HepG2 (cell line): ENCODE measurements at regions not wholly inside any gene's neighbourhood (a gene's known extent, or its start where the extent isn't known, plus 50 kb on each side); places are given as distances from the start of the nearest gene placed in this dataset.

Experiments
- E2F1 ChIP-seq: sonication (generic); formaldehyde crosslinking; IDR thresholded peaks from 2 replicates; pipeline ENCODE4 v1.5.0; 2020; ENCODE audit warnings: missing genetic modification reagents
- IRX3 ChIP-seq: sonication (generic); formaldehyde crosslinking; IDR thresholded peaks from 2 replicates; pipeline ENCODE4 v1.8.1; 2023; ENCODE audit warnings: mild to moderate bottlenecking, low read depth, missing genetic modification reagents, borderline replicate concordance
- POGZ ChIP-seq: sonication (generic); formaldehyde crosslinking; IDR thresholded peaks from 2 replicates; pipeline ENCODE4 v1.4.0; 2020; ENCODE audit warnings: mild to moderate bottlenecking, missing genetic modification reagents
- SNRNP70 ChIP-seq: fragments of 200-400 bp; formaldehyde crosslinking; IDR thresholded peaks from 2 replicates; pipeline ENCODE4 v1.6.1; 2017; ENCODE audit warnings: mild to moderate bottlenecking, low read depth, low read length, moderate library complexity
- SPEN ChIP-seq: sonication (generic); formaldehyde crosslinking; IDR thresholded peaks from 2 replicates; pipeline ENCODE4 v1.5.1; 2020; ENCODE audit warnings: low read depth, mild to moderate bottlenecking, missing genetic modification reagents
- ZBTB46 ChIP-seq: sonication (generic); formaldehyde crosslinking; IDR thresholded peaks from 2 replicates; pipeline ENCODE4 v1.4.0; 2020; ENCODE audit warnings: mild to moderate bottlenecking, missing genetic modification reagents, borderline replicate concordance
- ZNF331 ChIP-seq: sonication (generic); formaldehyde crosslinking; IDR thresholded peaks from 2 replicates; pipeline ENCODE4 v1.4.0; 2020; ENCODE audit warnings: missing genetic modification reagents
- ZNF350 ChIP-seq: sonication (generic); formaldehyde crosslinking; IDR thresholded peaks from 2 replicates; pipeline ENCODE4 v1.4.0; 2020; ENCODE audit warnings: mild to moderate bottlenecking, low read depth, missing genetic modification reagents, borderline replicate concordance
- ZNF576 ChIP-seq: sonication (generic); formaldehyde crosslinking; IDR thresholded peaks from 2 replicates; pipeline ENCODE4 v1.4.0; 2020; ENCODE audit warnings: mild to moderate bottlenecking, missing genetic modification reagents
- ZNF740 ChIP-seq: sonication (generic); formaldehyde crosslinking; IDR thresholded peaks from 2 replicates; pipeline ENCODE4 v1.4.0; 2020; ENCODE audit warnings: missing genetic modification reagents
- ZNF839 ChIP-seq: sonication (generic); formaldehyde crosslinking; IDR thresholded peaks from 2 replicates; pipeline ENCODE4 v1.4.0; 2020; ENCODE audit warnings: missing genetic modification reagents, mild to moderate bottlenecking, borderline replicate concordance

GRCh38 chr10:130474591-130474990 is 338.4 kb downstream of the GLRX3 start (continued):
- TF ChIP-seq ZNF839 (CRISPR knock-in tag): no peak
- no peak for TF ChIP-seq IRX3 (CRISPR knock-in tag)
- no peak for TF ChIP-seq ZNF350 (CRISPR knock-in tag)
- no peak for TF ChIP-seq SNRNP70
- no peak for TF ChIP-seq ZBTB46 (CRISPR knock-in tag)
- no peak for TF ChIP-seq E2F1 (CRISPR knock-in tag)
- no peak for TF ChIP-seq POGZ
- TF ChIP-seq ZNF740 (CRISPR knock-in tag): no peak
- TF ChIP-seq ZNF331 (CRISPR knock-in tag): no peak
- no peak for TF ChIP-seq SPEN
- no peak for TF ChIP-seq ZNF576
